T-helper 9 cell (primary cell): ENCODE measurements at regions not wholly inside any gene's neighbourhood (a gene's known extent, or its start where the extent isn't known, plus 50 kb on each side); places are given as distances from the start of the nearest gene placed in this dataset.

ENCODE experiments used
- DNase-seq: peaks from one replicate; pipeline ENCODE4 v3.0.0-alpha.2; 2020

GRCh38 chr12:90064852-90065801, 356.5 kb upstream of the ATP2B1 start:
- no peak for DNase-seq

GRCh38 chr12:90062799-90063198, 354.2 kb upstream of the ATP2B1 start:
- DNase-seq, result no peak

GRCh38 chr12:90061809-90062208, 353.2 kb upstream of the ATP2B1 start:
- DNase-seq, result no peak

GRCh38 chr12:90060031-90060430, 351.4 kb upstream of the ATP2B1 start:
- no peak for DNase-seq

- no peak for DNase-seq
Observed at GRCh38 chr12:90058704-90059103, 350.1 kb upstream of the ATP2B1 start.

- DNase-seq, result no peak
Observed at GRCh38 chr12:90055071-90055470, 346.4 kb upstream of the ATP2B1 start.

- no peak for DNase-seq
Observed at GRCh38 chr12:90048918-90049317, 340.3 kb upstream of the ATP2B1 start.

- no peak for DNase-seq
Observed at GRCh38 chr12:90045559-90045958, 336.9 kb upstream of the ATP2B1 start.

- DNase-seq, result no peak
Observed at GRCh38 chr12:90044069-90044468, 335.4 kb upstream of the ATP2B1 start.

GRCh38 chr12:90042920-90043641, 334.4 kb upstream of the ATP2B1 start:
- DNase-seq, result no peak

GRCh38 chr12:90038289-90038688, 329.7 kb upstream of the ATP2B1 start:
- DNase-seq, result no peak

GRCh38 chr12:90037740-90038139, 329.1 kb upstream of the ATP2B1 start:
- no peak for DNase-seq

- no peak for DNase-seq
Observed at GRCh38 chr12:90036637-90037036, 328.0 kb upstream of the ATP2B1 start.

GRCh38 chr12:90030726-90031125, 322.1 kb upstream of the ATP2B1 start:
- DNase-seq, result no peak

GRCh38 chr12:90029317-90029716, 320.7 kb upstream of the ATP2B1 start:
- no peak for DNase-seq

GRCh38 chr12:90028635-90029051, 320.0 kb upstream of the ATP2B1 start:
- DNase-seq, result no peak

GRCh38 chr12:90027889-90028634, 319.4 kb upstream of the ATP2B1 start:
- DNase-seq, result no peak

GRCh38 chr12:90027041-90027440, 318.4 kb upstream of the ATP2B1 start:
- DNase-seq, result no peak

- no peak for DNase-seq
Observed at GRCh38 chr12:90026516-90026915, 317.9 kb upstream of the ATP2B1 start.

- no peak for DNase-seq
Observed at GRCh38 chr12:90024262-90024661, 315.6 kb upstream of the ATP2B1 start.

- no peak for DNase-seq
Observed at GRCh38 chr12:90023207-90023900, 314.7 kb upstream of the ATP2B1 start.

- DNase-seq, result no peak
Observed at GRCh38 chr12:90021795-90022440, 313.3 kb upstream of the ATP2B1 start.
